ENCODE measurements at regions not wholly inside any gene's neighbourhood (a gene's known extent, or its start where the extent isn't known, plus 50 kb on each side); places are given as distances from the start of the nearest gene placed in this dataset.
"Not testable (repeated sequence)": the region's sequence is repeated elsewhere in the genome, so short reads cannot be mapped to it uniquely, and the experiment has no call there.

DNA sequence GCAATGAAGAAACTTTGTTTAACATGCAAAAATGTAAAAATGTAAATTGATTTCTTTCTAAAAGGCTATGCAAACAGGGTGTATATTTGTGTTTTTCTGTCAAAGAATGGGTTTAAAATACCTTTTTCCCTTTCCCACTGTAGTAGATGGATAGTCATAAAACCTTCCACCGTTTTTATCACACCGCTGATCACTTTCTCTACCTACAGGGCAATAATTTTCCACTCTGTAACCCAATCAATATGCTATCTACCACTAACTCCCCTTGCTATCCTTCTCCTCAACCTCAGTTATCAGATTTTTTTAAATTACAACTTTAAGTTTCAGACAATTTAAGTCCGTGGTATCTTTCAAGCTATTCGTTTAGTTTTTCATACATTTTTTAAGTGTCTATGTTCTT is 91.4 kb upstream of the ARID1B start:
- H3K4me1 Mint-ChIP-seq, result peaks cover 16% of the 10 kb centered on the region
- peak overlapping the region; percentile 21 for H3K27ac Mint-ChIP-seq
- ATAC-seq (ENCODE audit: low read depth) (no peak), DNase-seq (no peak)
- no peaks in the 10 kb centered on the region for H3K9me3 Mint-ChIP-seq
- POLR2A ChIA-PET, result interaction anchor here (0.6 to 1.0 kb wide), 2 partner anchors 35 to 296 kb away, joined by 4 to 5 read pairs; no protein-coding TSS in a partner anchor
- peak overlapping the region; percentile 93 for H3K4me3 Mint-ChIP-seq
- no peaks in the 10 kb centered on the region for H3K36me3 Mint-ChIP-seq
- peaks cover 9% of the 10 kb centered on the region for H3K27me3 Mint-ChIP-seq

DNA sequence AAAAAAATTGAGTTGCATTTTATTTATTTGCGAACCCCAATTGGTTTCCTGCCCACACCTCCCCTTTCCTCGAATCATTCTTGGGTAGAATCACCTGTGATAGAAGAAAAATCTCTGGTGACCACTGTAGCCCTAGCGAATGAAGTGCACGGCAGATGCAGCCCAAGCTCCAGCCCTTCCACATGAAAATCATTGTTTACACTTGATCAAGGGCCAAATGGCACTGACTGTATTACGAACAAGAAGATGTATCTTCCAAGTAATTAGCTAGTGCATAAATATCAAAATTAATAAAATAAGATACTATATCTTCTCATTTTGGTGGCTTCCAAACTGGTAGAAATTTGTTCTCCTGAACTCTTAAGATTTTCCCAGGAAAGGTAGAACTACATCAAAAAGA is 93.4 kb upstream of the ARID1B start:
- no peaks in the 10 kb centered on the region for H3K9me3 Mint-ChIP-seq
- H3K36me3 Mint-ChIP-seq, result no peaks in the 10 kb centered on the region
- peaks cover 9% of the 10 kb centered on the region for H3K27me3 Mint-ChIP-seq
- POLR2A ChIA-PET, result no interaction called here
- no peak for DNase-seq
- peaks cover 15% of the 10 kb centered on the region for H3K4me1 Mint-ChIP-seq
- no peak overlapping the region for H3K4me3 Mint-ChIP-seq
- no peak overlapping the region for H3K27ac Mint-ChIP-seq
- ATAC-seq (ENCODE audit: low read depth), result no peak

DNA sequence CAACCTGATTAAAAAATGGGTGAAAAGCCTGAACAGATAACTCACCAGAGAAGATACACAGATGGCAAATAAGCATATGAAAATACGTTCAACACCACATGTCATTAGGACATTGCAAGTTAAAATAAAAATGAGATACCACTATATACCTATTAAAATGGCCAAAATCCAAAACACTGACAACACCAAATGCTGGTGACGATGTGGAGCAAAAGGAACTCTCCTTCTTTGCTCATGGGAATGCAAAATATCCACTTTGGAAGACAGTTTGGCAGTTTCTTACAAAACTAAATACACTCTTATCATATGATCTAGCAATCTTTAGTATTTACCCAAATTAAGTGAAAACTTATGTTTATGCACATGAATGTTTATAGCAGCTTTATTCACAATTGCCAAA is 100.5 kb upstream of the ARID1B start:
- Mint-ChIP-seq H3K27ac (no peak overlapping the region), H3K9me3 (peaks cover 14% of the 10 kb centered on the region), H3K27me3 (no peaks in the 10 kb centered on the region), H3K4me1 (no peaks in the 10 kb centered on the region), H3K36me3 (no peaks in the 10 kb centered on the region), H3K4me3 (no peak overlapping the region)
- ATAC-seq (ENCODE audit: low read depth) (no peak), DNase-seq (no peak)
- POLR2A ChIA-PET, result no interaction called here

- ATAC-seq (ENCODE audit: low read depth) (no peak), DNase-seq (no peak)
- POLR2A ChIA-PET, result no interaction called here
- no peaks in the 10 kb centered on the region for H3K4me1 Mint-ChIP-seq
- no peaks in the 10 kb centered on the region for H3K27me3 Mint-ChIP-seq
- no peaks in the 10 kb centered on the region for H3K36me3 Mint-ChIP-seq
- H3K9me3 Mint-ChIP-seq, result peaks cover 16% of the 10 kb centered on the region
- no peak overlapping the region for H3K4me3 Mint-ChIP-seq
- no peak overlapping the region for H3K27ac Mint-ChIP-seq
Measured at GRCh38 chr6:156674197-156674596, 103.0 kb upstream of the ARID1B start.

DNA sequence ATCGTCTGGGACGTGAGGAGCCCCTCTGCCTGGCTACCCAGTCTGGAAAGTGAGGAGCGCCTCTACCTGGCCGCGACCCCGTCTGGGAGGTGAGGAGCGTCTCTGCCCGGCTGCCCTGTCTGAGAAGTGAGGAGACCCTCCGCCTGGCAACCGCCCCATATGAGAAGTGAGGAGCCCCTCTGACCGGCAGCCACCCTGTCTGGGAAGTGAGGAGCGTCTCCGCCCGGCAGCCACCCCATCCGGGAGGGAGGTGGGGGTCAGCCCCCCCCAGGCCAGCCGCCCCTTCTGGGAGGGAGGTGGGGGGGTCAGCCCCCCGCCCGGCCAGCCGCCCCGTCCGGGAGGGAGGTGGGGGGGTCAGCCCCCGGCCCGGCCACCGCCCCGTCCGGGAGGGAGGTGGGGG is 107.1 kb upstream of the ARID1B start:
- H3K4me3 Mint-ChIP-seq; H3K27ac Mint-ChIP-seq; H3K4me1 Mint-ChIP-seq; DNase-seq; POLR2A ChIA-PET; ATAC-seq (ENCODE audit: low read depth); H3K36me3 Mint-ChIP-seq: not testable (repeated sequence)
- H3K9me3 Mint-ChIP-seq, result peaks cover 12% of the 10 kb centered on the region
- H3K27me3 Mint-ChIP-seq, result peaks cover 12% of the 10 kb centered on the region

GRCh38 chr6:156662025-156662445 is 115.1 kb upstream of the ARID1B start:
- ATAC-seq (ENCODE audit: low read depth) (no peak), DNase-seq (no peak)
- no peak overlapping the region for H3K4me3 Mint-ChIP-seq

DNA sequence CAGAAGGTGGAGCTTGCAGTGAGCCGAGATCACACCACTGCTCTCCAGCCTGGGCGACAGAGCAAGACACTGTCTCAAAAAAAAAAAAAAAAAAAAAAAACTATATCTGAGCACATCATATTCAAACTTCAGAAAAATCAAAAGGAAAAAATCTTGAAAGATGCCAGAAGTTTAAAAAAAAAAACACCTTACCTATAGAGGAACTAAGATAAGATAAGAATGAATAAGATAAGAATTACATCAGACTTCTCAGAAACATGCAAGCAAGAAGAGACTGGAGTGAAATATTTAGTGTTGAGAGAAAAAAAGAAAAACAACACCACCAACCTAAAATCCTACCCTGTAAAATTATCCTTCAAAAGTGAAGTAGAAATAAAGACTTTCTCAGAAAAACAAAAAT is 116.8 kb upstream of the ARID1B start:
- peaks cover 2% of the 10 kb centered on the region for H3K4me1 Mint-ChIP-seq
- ATAC-seq (ENCODE audit: low read depth) (no peak), DNase-seq (no peak)
- H3K36me3 Mint-ChIP-seq, result no peaks in the 10 kb centered on the region
- no peak overlapping the region for H3K4me3 Mint-ChIP-seq
- POLR2A ChIA-PET, result no interaction called here
- H3K27ac Mint-ChIP-seq, result no peak overlapping the region
- no peaks in the 10 kb centered on the region for H3K9me3 Mint-ChIP-seq
- peaks cover 5% of the 10 kb centered on the region for H3K27me3 Mint-ChIP-seq

More at GRCh38 chr6:156662025-156662445, 115.1 kb upstream of the ARID1B start:
- POLR2A ChIA-PET, result no interaction called here
- H3K4me1 Mint-ChIP-seq, result peaks cover 2% of the 10 kb centered on the region
- no peak overlapping the region for H3K27ac Mint-ChIP-seq
- H3K36me3 Mint-ChIP-seq, result no peaks in the 10 kb centered on the region
- no peaks in the 10 kb centered on the region for H3K9me3 Mint-ChIP-seq
- H3K27me3 Mint-ChIP-seq, result peaks cover 9% of the 10 kb centered on the region

DNA sequence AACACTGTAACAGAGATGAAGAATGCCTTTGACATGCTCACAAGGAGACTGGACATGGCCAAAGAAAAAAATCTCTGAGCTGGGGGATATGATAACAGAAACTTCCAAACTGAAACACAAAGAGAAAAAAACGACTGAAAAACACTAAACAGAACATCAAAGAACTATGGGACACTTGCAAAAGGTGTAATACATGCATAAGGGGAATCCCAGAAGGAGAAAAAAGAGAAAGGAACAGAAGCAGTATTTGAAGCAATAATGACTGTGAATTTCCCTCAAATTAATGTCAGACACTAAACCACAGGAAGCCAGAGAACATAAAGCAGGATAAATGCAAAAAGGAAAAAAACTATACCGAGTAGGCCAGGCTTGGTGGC is 117.4 kb upstream of the ARID1B start:
- no peak for DNase-seq
- H3K27me3 Mint-ChIP-seq, result peaks cover 3% of the 10 kb centered on the region
- no peaks in the 10 kb centered on the region for H3K36me3 Mint-ChIP-seq
- H3K9me3 Mint-ChIP-seq, result no peaks in the 10 kb centered on the region
- no peak overlapping the region for H3K4me3 Mint-ChIP-seq
- POLR2A ChIA-PET, result no interaction called here
- no peak overlapping the region for H3K27ac Mint-ChIP-seq
- H3K4me1 Mint-ChIP-seq, result peaks cover 2% of the 10 kb centered on the region
- ATAC-seq (ENCODE audit: low read depth), result no peak

- H3K27ac Mint-ChIP-seq, result no peak overlapping the region
- POLR2A ChIA-PET, result no interaction called here
Measured at GRCh38 chr6:156658966-156659821, 118.0 kb upstream of the ARID1B start.

DNA sequence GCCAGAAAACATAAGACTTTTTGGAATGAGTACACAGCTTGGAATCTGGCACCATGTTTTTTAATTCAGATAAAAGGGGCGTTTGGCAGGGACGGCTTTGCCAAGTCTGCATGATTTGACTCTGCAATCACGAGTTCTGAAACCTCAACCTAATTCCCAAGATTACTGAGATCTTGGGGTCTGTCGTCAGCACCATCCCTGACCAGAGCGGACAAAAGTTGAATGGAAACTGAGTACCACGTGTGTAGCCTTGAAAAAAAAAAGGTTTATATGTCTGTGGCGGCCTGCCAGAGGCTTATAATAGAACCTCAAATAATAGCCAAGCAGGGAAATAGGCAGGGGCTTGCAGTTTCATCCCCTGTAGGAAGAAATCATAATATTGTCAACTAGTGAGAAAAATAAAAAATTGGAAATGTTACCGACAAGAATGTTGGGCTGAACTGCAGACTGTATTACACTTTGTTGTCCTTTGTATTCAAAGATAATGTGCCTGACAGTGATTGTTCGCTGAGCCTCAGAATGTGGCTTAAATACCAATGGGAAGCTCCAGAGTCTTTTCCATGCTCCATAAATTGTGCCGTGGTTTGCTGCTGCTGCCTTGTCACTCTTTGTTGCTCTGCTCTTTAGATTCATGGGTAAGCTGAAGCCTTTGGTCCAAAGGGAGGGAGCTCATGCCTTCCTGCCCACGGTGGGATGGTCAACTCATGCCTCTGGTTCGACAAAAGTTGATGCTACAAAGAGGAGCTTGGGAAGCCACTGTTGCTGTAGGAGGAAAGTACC is 118.8 kb upstream of the ARID1B start:
- ATAC-seq (ENCODE audit: low read depth) (no peak), DNase-seq (no peak)
- POLR2A ChIA-PET, result no interaction called here
- Mint-ChIP-seq H3K4me1 (peaks cover 2% of the 10 kb centered on the region), H3K27me3 (no peaks in the 10 kb centered on the region), H3K9me3 (no peaks in the 10 kb centered on the region), H3K27ac (no peak overlapping the region), H3K36me3 (no peaks in the 10 kb centered on the region), H3K4me3 (no peak overlapping the region)

More at GRCh38 chr6:156658966-156659821, 118.0 kb upstream of the ARID1B start:
- ATAC-seq (ENCODE audit: low read depth), result no peak
- H3K4me1 Mint-ChIP-seq, result peaks cover 2% of the 10 kb centered on the region
- H3K27me3 Mint-ChIP-seq, result peaks cover 2% of the 10 kb centered on the region
- H3K4me3 Mint-ChIP-seq, result no peak overlapping the region
- H3K36me3 Mint-ChIP-seq, result no peaks in the 10 kb centered on the region
- no peak for DNase-seq
- no peaks in the 10 kb centered on the region for H3K9me3 Mint-ChIP-seq

- H3K4me3 Mint-ChIP-seq, result no peak overlapping the region
- POLR2A ChIA-PET, result no interaction called here
- H3K9me3 Mint-ChIP-seq, result no peaks in the 10 kb centered on the region
- H3K27ac Mint-ChIP-seq, result no peak overlapping the region
- peaks cover 2% of the 10 kb centered on the region for H3K4me1 Mint-ChIP-seq
- no peaks in the 10 kb centered on the region for H3K36me3 Mint-ChIP-seq
- no peak for DNase-seq
- no peak for ATAC-seq (ENCODE audit: low read depth)
- H3K27me3 Mint-ChIP-seq, result no peaks in the 10 kb centered on the region
Measured at GRCh38 chr6:156657296-156657695, 119.9 kb upstream of the ARID1B start.

DNA sequence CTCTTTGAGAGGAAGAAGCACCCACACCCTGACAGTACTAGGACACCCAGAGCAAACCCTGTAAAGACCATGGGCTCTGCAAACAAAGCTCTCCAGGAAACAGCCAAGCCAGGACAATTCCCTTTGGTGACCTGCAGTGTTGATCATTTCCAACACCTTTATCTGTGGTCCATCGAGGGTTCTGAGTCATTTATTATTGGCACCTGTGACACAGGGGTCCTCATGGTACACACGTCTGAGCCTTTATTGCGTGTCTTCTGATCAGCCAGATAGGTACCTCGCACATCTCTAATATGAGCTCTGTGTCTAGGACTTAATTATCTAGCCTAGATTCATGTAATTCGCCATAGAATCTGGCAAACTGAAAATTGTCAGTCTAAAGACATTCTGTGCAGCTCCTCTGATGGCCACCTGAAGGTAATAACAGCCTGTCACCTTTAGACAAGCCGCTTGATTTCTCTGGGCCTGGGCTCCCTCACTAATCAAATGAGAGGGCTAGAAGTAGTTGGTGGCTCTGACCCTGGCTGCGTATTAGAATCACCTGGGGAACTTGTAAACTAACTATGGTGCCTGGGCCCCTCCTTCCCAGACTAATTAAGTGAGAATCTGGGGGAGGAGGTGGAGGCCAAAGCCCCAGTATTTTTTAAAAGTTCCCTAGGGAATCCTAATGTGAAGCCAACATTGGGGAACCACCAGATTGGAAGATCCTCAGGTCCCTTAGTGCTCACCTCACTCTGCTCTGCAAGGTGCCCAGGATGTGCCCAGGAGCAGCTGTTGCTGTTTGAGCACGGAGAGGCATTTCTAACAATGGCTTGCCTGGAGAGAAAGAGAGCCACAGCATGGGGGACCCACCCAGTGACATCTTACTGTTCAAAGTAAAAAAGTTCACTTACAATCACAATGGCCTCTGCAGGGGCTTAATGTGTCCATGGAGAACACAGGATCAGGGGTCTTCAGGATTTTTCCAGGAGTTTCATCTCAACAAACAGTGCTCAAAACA is 122.0 kb upstream of the ARID1B start:
- no peak for DNase-seq
- no peak overlapping the region for H3K4me3 Mint-ChIP-seq
- POLR2A ChIA-PET, result interaction anchor here (0.5 kb wide), 1 partner anchor 12 kb away, joined by 3 read pairs; no protein-coding TSS in a partner anchor
- H3K27me3 Mint-ChIP-seq, result no peaks in the 10 kb centered on the region
- no peaks in the 10 kb centered on the region for H3K9me3 Mint-ChIP-seq
- peaks cover 2% of the 10 kb centered on the region for H3K4me1 Mint-ChIP-seq
- no peaks in the 10 kb centered on the region for H3K36me3 Mint-ChIP-seq
- ATAC-seq (ENCODE audit: low read depth), result no peak
- no peak overlapping the region for H3K27ac Mint-ChIP-seq

GRCh38 chr6:156652231-156652750 is 124.9 kb upstream of the ARID1B start:
- Mint-ChIP-seq H3K4me3 (no peak overlapping the region), H3K27ac (no peak overlapping the region), H3K9me3 (no peaks in the 10 kb centered on the region), H3K4me1 (peaks cover 10% of the 10 kb centered on the region), H3K27me3 (peaks cover 9% of the 10 kb centered on the region), H3K36me3 (no peaks in the 10 kb centered on the region)
- POLR2A ChIA-PET, result no interaction called here
- DNase-seq (no peak), ATAC-seq (ENCODE audit: low read depth) (no peak)

Data from activated naive CD8-positive, alpha-beta T cell treated with anti-CD3 and anti-CD28 coated beads, Interleukin-2, amount 10 ng/mL, durations not matched to agents 7 days and 5 days (primary cell).